Activated T-cell treated with anti-CD3 and anti-CD28 coated beads for 48 hours (primary cell): ENCODE measurements at regions not wholly inside any gene's neighbourhood (a gene's known extent, or its start where the extent isn't known, plus 50 kb on each side); places are given as distances from the start of the nearest gene placed in this dataset.
A peak's percentile ranks its signal among the peaks of the same experiment; 100 is the strongest.
"Not testable (repeated sequence)": the region's sequence is repeated elsewhere in the genome, so short reads cannot be mapped to it uniquely, and the experiment has no call there.

Experiments used
- DNase-seq: peaks from one replicate; pipeline ENCODE4 v3.0.0-alpha.2; 2020; ENCODE audit warnings: low read depth

- DNase-seq = peak; percentile 3
Observed at GRCh38 chr4:146124023-146124680, 51.4 kb upstream of the LSM6 start.

GRCh38 chr4:146123231-146123630 lies 52.3 kb upstream of the LSM6 start:
- DNase-seq = no peak

GRCh38 chr4:146122398-146122797 lies 53.1 kb upstream of the LSM6 start:
- DNase-seq = no peak

GRCh38 chr4:146121757-146122156 lies 53.8 kb upstream of the LSM6 start:
- no peak for DNase-seq

GRCh38 chr4:146119845-146120404 lies 55.6 kb upstream of the LSM6 start:
- DNase-seq = no peak

GRCh38 chr4:146114066-146114465 lies 61.5 kb upstream of the LSM6 start:
- no peak for DNase-seq

GRCh38 chr4:146113171-146113570 lies 62.3 kb upstream of the LSM6 start:
- no peak for DNase-seq

- no peak for DNase-seq
Observed at GRCh38 chr4:146112389-146112788, 63.1 kb upstream of the LSM6 start.

GRCh38 chr4:146110871-146111485 lies 64.5 kb upstream of the LSM6 start:
- DNase-seq = no peak

GRCh38 chr4:146108756-146109155 lies 66.8 kb upstream of the LSM6 start:
- DNase-seq = no peak

GRCh38 chr4:146107587-146108240 lies 67.8 kb upstream of the LSM6 start:
- no peak for DNase-seq

GRCh38 chr4:146105464-146105863 lies 70.1 kb upstream of the LSM6 start:
- DNase-seq = no peak

- DNase-seq = no peak
Observed at GRCh38 chr4:146104541-146104940, 71.0 kb upstream of the LSM6 start.

GRCh38 chr4:146104052-146104451 lies 71.5 kb upstream of the LSM6 start:
- not testable (repeated sequence) for DNase-seq

GRCh38 chr4:146099585-146099984 lies 75.9 kb upstream of the LSM6 start:
- DNase-seq = no peak

- no peak for DNase-seq
Observed at GRCh38 chr4:146098978-146099377, 76.5 kb upstream of the LSM6 start.

GRCh38 chr4:146098397-146098796 lies 77.1 kb upstream of the LSM6 start:
- DNase-seq = no peak

GRCh38 chr4:146096371-146096770 lies 79.1 kb upstream of the LSM6 start:
- no peak for DNase-seq

GRCh38 chr4:146095860-146096259 lies 79.7 kb upstream of the LSM6 start:
- no peak for DNase-seq

GRCh38 chr4:146095091-146095690 lies 80.3 kb upstream of the LSM6 start:
- DNase-seq = no peak

GRCh38 chr4:146088690-146089089 lies 86.8 kb upstream of the LSM6 start:
- DNase-seq = no peak

GRCh38 chr4:146087856-146088255 lies 87.7 kb upstream of the LSM6 start:
- no peak for DNase-seq

- DNase-seq = no peak
Observed at GRCh38 chr4:146076081-146076480, 99.4 kb upstream of the LSM6 start.
